ENCODE measurements at regions not wholly inside any gene's neighbourhood (a gene's known extent, or its start where the extent isn't known, plus 50 kb on each side); places are given as distances from the start of the nearest gene placed in this dataset.
"Not testable (repeated sequence)": the region's sequence is repeated elsewhere in the genome, so short reads cannot be mapped to it uniquely, and the experiment has no call there.

- no peak overlapping the region for H3K4me3 ChIP-seq (ENCODE audit: low read length in 3 of 3)
- DNase-seq: no peak
- TF ChIP-seq CTCF (IDR thresholded peaks at IDR 0.05; ENCODE audit: borderline replicate concordance, extremely low read depth, insufficient read depth): no peak
- intact Hi-C loops (cut with DNase I): no loop called here
- no peak for FAIRE-seq
- H3K27ac ChIP-seq (ENCODE audit: low read depth in 2 of 2, low read length in 2 of 2): no peak overlapping the region
- H3K36me3 ChIP-seq (ENCODE audit: control insufficient read depth in 2 of 3, insufficient read depth in 3 of 3, low read length in 3 of 3): no peaks in the 10 kb centered on the region
- no peak overlapping the region for H3K9ac ChIP-seq (ENCODE audit: low read length in 3 of 3)
- peaks cover 51% of the 10 kb centered on the region for H3K27me3 ChIP-seq (ENCODE audit: control insufficient read depth, insufficient read depth, low read length)
- H3K9me3 ChIP-seq (ENCODE audit: control insufficient read depth in 2 of 3, insufficient read depth in 1 of 3, low read length in 3 of 3): no peaks in the 10 kb centered on the region
- H3K4me1 ChIP-seq (ENCODE audit: control insufficient read depth in 2 of 3, insufficient read depth in 2 of 3, low read depth in 1 of 3, low read length in 3 of 3): no peaks in the 10 kb centered on the region
These were observed 98.7 kb downstream of the TRIM27 start for GRCh38 chr6:28824793-28825731.

GRCh38 chr6:28825732-28826293 lies 98.0 kb downstream of the TRIM27 start:
- no peak for TF ChIP-seq CTCF (IDR thresholded peaks at IDR 0.05; ENCODE audit: borderline replicate concordance, extremely low read depth, insufficient read depth)
- H3K27ac ChIP-seq (ENCODE audit: low read depth in 2 of 2, low read length in 2 of 2): no peak overlapping the region
- no peaks in the 10 kb centered on the region for H3K36me3 ChIP-seq (ENCODE audit: control insufficient read depth in 2 of 3, insufficient read depth in 3 of 3, low read length in 3 of 3)
- H3K4me3 ChIP-seq (ENCODE audit: low read length in 3 of 3): no peak overlapping the region
- H3K9me3 ChIP-seq (ENCODE audit: control insufficient read depth in 2 of 3, insufficient read depth in 1 of 3, low read length in 3 of 3): no peaks in the 10 kb centered on the region
- DNase-seq (no peak), FAIRE-seq (no peak)
- peaks cover 48% of the 10 kb centered on the region for H3K27me3 ChIP-seq (ENCODE audit: control insufficient read depth, insufficient read depth, low read length)
- intact Hi-C loops (cut with DNase I): no loop called here
- H3K4me1 ChIP-seq (ENCODE audit: control insufficient read depth in 2 of 3, insufficient read depth in 2 of 3, low read depth in 1 of 3, low read length in 3 of 3): no peaks in the 10 kb centered on the region
- no peak overlapping the region for H3K9ac ChIP-seq (ENCODE audit: low read length in 3 of 3)

- not testable (repeated sequence) for H3K36me3 ChIP-seq (ENCODE audit: control insufficient read depth in 2 of 3, insufficient read depth in 3 of 3, low read length in 3 of 3); FAIRE-seq; DNase-seq; H3K27ac ChIP-seq (ENCODE audit: low read depth in 2 of 2, low read length in 2 of 2); H3K9me3 ChIP-seq (ENCODE audit: control insufficient read depth in 2 of 3, insufficient read depth in 1 of 3, low read length in 3 of 3); H3K9ac ChIP-seq (ENCODE audit: low read length in 3 of 3); H3K4me3 ChIP-seq (ENCODE audit: low read length in 3 of 3); H3K4me1 ChIP-seq (ENCODE audit: control insufficient read depth in 2 of 3, insufficient read depth in 2 of 3, low read depth in 1 of 3, low read length in 3 of 3)
- intact Hi-C loops (cut with DNase I): loop anchor here (10.0 kb wide), 1 partner anchor 193 kb away; no protein-coding TSS in a partner anchor
- peaks cover 30% of the 10 kb centered on the region for H3K27me3 ChIP-seq (ENCODE audit: control insufficient read depth, insufficient read depth, low read length)
These were observed 92.1 kb downstream of the TRIM27 start for GRCh38 chr6:28831683-28832082.

GRCh38 chr6:28836703-28837102 lies 87.1 kb downstream of the TRIM27 start:
- H3K9ac ChIP-seq (ENCODE audit: low read length in 3 of 3); H3K36me3 ChIP-seq (ENCODE audit: control insufficient read depth in 2 of 3, insufficient read depth in 3 of 3, low read length in 3 of 3); H3K9me3 ChIP-seq (ENCODE audit: control insufficient read depth in 2 of 3, insufficient read depth in 1 of 3, low read length in 3 of 3); DNase-seq; H3K27ac ChIP-seq (ENCODE audit: low read depth in 2 of 2, low read length in 2 of 2); H3K4me1 ChIP-seq (ENCODE audit: control insufficient read depth in 2 of 3, insufficient read depth in 2 of 3, low read depth in 1 of 3, low read length in 3 of 3); FAIRE-seq; H3K4me3 ChIP-seq (ENCODE audit: low read length in 3 of 3): not testable (repeated sequence)
- peaks cover 18% of the 10 kb centered on the region for H3K27me3 ChIP-seq (ENCODE audit: control insufficient read depth, insufficient read depth, low read length)
- intact Hi-C loops (cut with DNase I): loop anchor here (10.0 kb wide), 1 partner anchor 188 kb away; no protein-coding TSS in a partner anchor

Data from kidney (tissue), 13 donors.